Endodermal cell (in vitro differentiated cells): ENCODE measurements at regions not wholly inside any gene's neighbourhood (a gene's known extent, or its start where the extent isn't known, plus 50 kb on each side); places are given as distances from the start of the nearest gene placed in this dataset.

ENCODE experiments used
- DNase-seq: peaks from one replicate; pipeline ENCODE4 v3.0.0-alpha.2; 2017
- H3K27ac ChIP-seq: 2 replicates; pipeline ENCODE4 v1.5.1; 2013; ENCODE audit warnings: mild to moderate bottlenecking, low read depth, low read length, moderate library complexity
- H3K27me3 ChIP-seq: 2 replicates; pipeline ENCODE4 v1.6.1; 2013; ENCODE audit warnings: mild to moderate bottlenecking, low read length, moderate library complexity; ENCODE audit not compliant: insufficient read depth, control insufficient read depth, poor library complexity, severe bottlenecking
- H3K36me3 ChIP-seq: 2 replicates; pipeline ENCODE4 v1.7.0; 2013; ENCODE audit warnings: mild to moderate bottlenecking, low read length, moderate library complexity; ENCODE audit not compliant: control insufficient read depth, insufficient read depth
- H3K4me1 ChIP-seq: one replicate; pipeline ENCODE4 v1.7.0; 2013; ENCODE audit warnings: low read length; ENCODE audit not compliant: control insufficient read depth, insufficient read depth
- H3K4me3 ChIP-seq: 2 replicates; pipeline ENCODE4 v1.5.1; 2013; ENCODE audit warnings: mild to moderate bottlenecking, low read length, moderate library complexity
- H3K9ac ChIP-seq: 2 replicates; pipeline ENCODE4 v1.6.1; 2013; ENCODE audit warnings: mild to moderate bottlenecking, low read length, moderate library complexity; ENCODE audit not compliant: poor library complexity, severe bottlenecking; ENCODE audit errors: extremely low read depth
- H3K9me3 ChIP-seq: 2 replicates; pipeline ENCODE4 v1.6.1; 2013; ENCODE audit warnings: mild to moderate bottlenecking, low read length, moderate library complexity; ENCODE audit not compliant: control insufficient read depth
- H3K27ac Mint-ChIP-seq: 2 replicates; pipeline ENCODE4 v1.8.0; 2020; ENCODE audit warnings: mixed read lengths
- H3K27me3 Mint-ChIP-seq: 2 replicates; pipeline ENCODE4 v1.8.0; 2021; ENCODE audit warnings: mild to moderate bottlenecking, mixed read lengths; ENCODE audit not compliant: insufficient read depth
- H3K36me3 Mint-ChIP-seq: 2 replicates; pipeline ENCODE4 v1.8.0; 2020; ENCODE audit warnings: low read depth, mixed read lengths
- H3K4me1 Mint-ChIP-seq: 2 replicates; pipeline ENCODE4 v1.8.0; 2020; ENCODE audit warnings: mixed read lengths
- H3K4me3 Mint-ChIP-seq: 2 replicates; pipeline ENCODE4 v1.8.0; 2020; ENCODE audit warnings: mild to moderate bottlenecking, moderate library complexity, mixed read lengths
- H3K9me3 Mint-ChIP-seq: 2 replicates; pipeline ENCODE4 v1.8.0; 2020; ENCODE audit warnings: mild to moderate bottlenecking, mixed read lengths
- WGBS, 2 experiments: methylation state at CpG; one replicate each; pipeline versions ENCODE4 v1.1.5 to v1.1.7; 2013; ENCODE audit warnings: missing lambda C conversion rate in 2 of 2, mixed read lengths in 1 of 2; ENCODE audit not compliant: insufficient coverage in 1 of 2, insufficient read length in 1 of 2; 5-methylcytosine and 5-hydroxymethylcytosine counted together
- TF ChIP-seq, protein P1 (sequence below): fragments of 200-600 bp; sonication (generic); conservative IDR thresholded peaks from 2 replicates; pipeline ENCODE4 v1.5.0; 2021; ENCODE audit warnings: antibody characterized with exemption, mild to moderate bottlenecking

- peaks cover 22% of the 10 kb centered on the region for H3K4me1 Mint-ChIP-seq
- no peak for DNase-seq
- Histone ChIP-seq H3K27ac (peak overlapping the region; percentile 40), H3K4me3 (no peak overlapping the region), H3K27me3 (no peaks in the 10 kb centered on the region), H3K9me3 (no peaks in the 10 kb centered on the region), H3K4me1 (peaks cover 7% of the 10 kb centered on the region), H3K36me3 (no peaks in the 10 kb centered on the region), H3K9ac (no peak overlapping the region)
- no peak overlapping the region for H3K4me3 Mint-ChIP-seq
- H3K27me3 Mint-ChIP-seq: peaks cover 42% of the 10 kb centered on the region
- TF ChIP-seq, protein P1, sequence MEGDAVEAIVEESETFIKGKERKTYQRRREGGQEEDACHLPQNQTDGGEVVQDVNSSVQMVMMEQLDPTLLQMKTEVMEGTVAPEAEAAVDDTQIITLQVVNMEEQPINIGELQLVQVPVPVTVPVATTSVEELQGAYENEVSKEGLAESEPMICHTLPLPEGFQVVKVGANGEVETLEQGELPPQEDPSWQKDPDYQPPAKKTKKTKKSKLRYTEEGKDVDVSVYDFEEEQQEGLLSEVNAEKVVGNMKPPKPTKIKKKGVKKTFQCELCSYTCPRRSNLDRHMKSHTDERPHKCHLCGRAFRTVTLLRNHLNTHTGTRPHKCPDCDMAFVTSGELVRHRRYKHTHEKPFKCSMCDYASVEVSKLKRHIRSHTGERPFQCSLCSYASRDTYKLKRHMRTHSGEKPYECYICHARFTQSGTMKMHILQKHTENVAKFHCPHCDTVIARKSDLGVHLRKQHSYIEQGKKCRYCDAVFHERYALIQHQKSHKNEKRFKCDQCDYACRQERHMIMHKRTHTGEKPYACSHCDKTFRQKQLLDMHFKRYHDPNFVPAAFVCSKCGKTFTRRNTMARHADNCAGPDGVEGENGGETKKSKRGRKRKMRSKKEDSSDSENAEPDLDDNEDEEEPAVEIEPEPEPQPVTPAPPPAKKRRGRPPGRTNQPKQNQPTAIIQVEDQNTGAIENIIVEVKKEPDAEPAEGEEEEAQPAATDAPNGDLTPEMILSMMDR: no peak
- WGBS, 2 experiments: 91 to 93% methylated on average over 9 to 16 of the region's 16 CpGs
- no peaks in the 10 kb centered on the region for H3K9me3 Mint-ChIP-seq
- H3K27ac Mint-ChIP-seq: no peak overlapping the region
- H3K36me3 Mint-ChIP-seq: no peaks in the 10 kb centered on the region
Observed at GRCh38 chr10:132115732-132116131, 50.0 kb downstream of the JAKMIP3 start.

DNA sequence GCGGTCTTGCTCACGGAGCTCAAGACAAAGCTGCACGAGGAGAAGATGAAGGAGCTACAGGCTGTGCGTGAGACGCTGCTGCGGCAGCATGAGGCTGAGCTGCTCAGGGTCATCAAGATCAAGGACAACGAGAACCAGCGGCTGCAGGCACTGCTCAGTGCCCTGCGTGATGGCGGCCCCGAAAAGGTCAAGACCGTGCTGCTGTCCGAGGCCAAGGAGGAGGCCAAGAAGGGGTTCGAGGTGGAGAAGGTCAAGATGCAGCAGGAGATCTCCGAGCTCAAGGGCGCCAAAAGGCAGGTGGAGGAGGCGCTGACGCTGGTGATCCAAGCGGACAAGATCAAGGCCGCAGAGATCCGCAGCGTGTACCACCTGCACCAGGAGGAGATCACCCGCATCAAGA, 51.4 kb downstream of the JAKMIP3 start:
- TF ChIP-seq, protein P1: no peak
- Histone ChIP-seq H3K27me3 (no peaks in the 10 kb centered on the region), H3K36me3 (no peaks in the 10 kb centered on the region), H3K27ac (no peak overlapping the region), H3K4me1 (peaks cover 7% of the 10 kb centered on the region), H3K9me3 (no peaks in the 10 kb centered on the region), H3K4me3 (no peak overlapping the region), H3K9ac (no peak overlapping the region)
- peaks cover 30% of the 10 kb centered on the region for H3K27me3 Mint-ChIP-seq
- no peak overlapping the region for H3K4me3 Mint-ChIP-seq
- peaks cover 18% of the 10 kb centered on the region for H3K4me1 Mint-ChIP-seq
- H3K27ac Mint-ChIP-seq: no peak overlapping the region
- no peak for DNase-seq
- WGBS, 2 experiments: 95 to 96% methylated on average over 23 of the region's 23 CpGs
- H3K36me3 Mint-ChIP-seq: no peaks in the 10 kb centered on the region
- no peaks in the 10 kb centered on the region for H3K9me3 Mint-ChIP-seq

GRCh38 chr10:132117636-132118190, 52.0 kb downstream of the JAKMIP3 start:
- 91 to 94% methylated on average over 12 to 21 of the region's 21 CpGs for WGBS, 2 experiments
- no peak for DNase-seq
- no peaks in the 10 kb centered on the region for H3K27me3 ChIP-seq
- no peak overlapping the region for H3K4me3 Mint-ChIP-seq
- H3K36me3 ChIP-seq: no peaks in the 10 kb centered on the region
- peaks cover 25% of the 10 kb centered on the region for H3K27me3 Mint-ChIP-seq
- no peak overlapping the region for H3K27ac Mint-ChIP-seq
- H3K4me1 ChIP-seq: peaks cover 7% of the 10 kb centered on the region
- no peak overlapping the region for H3K4me3 ChIP-seq
- no peaks in the 10 kb centered on the region for H3K9me3 ChIP-seq
- H3K36me3 Mint-ChIP-seq: no peaks in the 10 kb centered on the region
- no peaks in the 10 kb centered on the region for H3K9me3 Mint-ChIP-seq
- no peak overlapping the region for H3K9ac ChIP-seq
- peaks cover 14% of the 10 kb centered on the region for H3K4me1 Mint-ChIP-seq
- H3K27ac ChIP-seq: no peak overlapping the region
- TF ChIP-seq, protein P1: no peak
